WERI-Rb-1 (cell line): ENCODE measurements at regions not wholly inside any gene's neighbourhood (a gene's known extent, or its start where the extent isn't known, plus 50 kb on each side); places are given as distances from the start of the nearest gene placed in this dataset.

Experiments
- DNase-seq: peaks from one replicate; pipeline ENCODE4 v3.0.0-alpha.2; 2020
- H3K27ac ChIP-seq: fragments of 250-450 bp; sonication (Bioruptor Pico); 2 replicates; pipeline ENCODE4 v1.5.1; 2020; ENCODE audit warnings: mild to moderate bottlenecking, moderate library complexity
- H3K27me3 ChIP-seq: fragments of 250-450 bp; sonication (Bioruptor Pico); 2 replicates; pipeline ENCODE4 v1.5.1; 2021; ENCODE audit warnings: mild to moderate bottlenecking, low read depth, moderate library complexity; ENCODE audit not compliant: insufficient read depth, severe bottlenecking
- H3K36me3 ChIP-seq: fragments of 250-450 bp; sonication (Bioruptor Pico); 2 replicates; pipeline ENCODE4 v1.5.1; 2020; ENCODE audit warnings: mild to moderate bottlenecking, moderate library complexity
- H3K4me3 ChIP-seq: 2 replicates; pipeline ENCODE4 v1.5.1; 2011; ENCODE audit warnings: low read depth, mild to moderate bottlenecking, control low read depth, low read length
- H3K9me3 ChIP-seq: fragments of 250-450 bp; sonication (Bioruptor Pico); 2 replicates; pipeline ENCODE4 v1.5.1; 2021; ENCODE audit warnings: mild to moderate bottlenecking, moderate library complexity; ENCODE audit not compliant: severe bottlenecking
- CTCF ChIP-seq: IDR thresholded peaks from 2 replicates; pipeline ENCODE4 v1.5.1; 2011; ENCODE audit warnings: low read depth, mild to moderate bottlenecking, control low read depth, inconsistent platforms, low read length

GRCh38 chr7:79912213-79912633 lies 222.4 kb upstream of the GNAI1 start:
- no peak for DNase-seq
- H3K27ac ChIP-seq: no peak overlapping the region
- H3K27me3 ChIP-seq: no peaks in the 10 kb centered on the region
- TF ChIP-seq CTCF: no peak
- no peaks in the 10 kb centered on the region for H3K36me3 ChIP-seq
- no peaks in the 10 kb centered on the region for H3K9me3 ChIP-seq
- no peak overlapping the region for H3K4me3 ChIP-seq

- Histone ChIP-seq H3K27ac (no peak overlapping the region), H3K9me3 (no peaks in the 10 kb centered on the region), H3K27me3 (no peaks in the 10 kb centered on the region), H3K4me3 (no peak overlapping the region), H3K36me3 (no peaks in the 10 kb centered on the region)
- TF ChIP-seq CTCF: no peak
- no peak for DNase-seq
Observed at GRCh38 chr7:79911420-79911819, 223.2 kb upstream of the GNAI1 start.

- TF ChIP-seq CTCF: no peak
- no peaks in the 10 kb centered on the region for H3K36me3 ChIP-seq
Observed at GRCh38 chr7:79909176-79909575, 225.5 kb upstream of the GNAI1 start.

GRCh38 chr7:79897166-79897565 lies 237.5 kb upstream of the GNAI1 start:
- Histone ChIP-seq H3K9me3 (no peaks in the 10 kb centered on the region), H3K36me3 (no peaks in the 10 kb centered on the region), H3K27me3 (no peaks in the 10 kb centered on the region), H3K4me3 (no peak overlapping the region), H3K27ac (no peak overlapping the region)
- no peak for DNase-seq
- TF ChIP-seq CTCF: no peak

More at GRCh38 chr7:79909176-79909575, 225.5 kb upstream of the GNAI1 start:
- no peak overlapping the region for H3K27ac ChIP-seq
- no peaks in the 10 kb centered on the region for H3K9me3 ChIP-seq
- DNase-seq: no peak
- no peak overlapping the region for H3K4me3 ChIP-seq
- no peaks in the 10 kb centered on the region for H3K27me3 ChIP-seq

GRCh38 chr7:79893991-79894390 lies 240.6 kb upstream of the GNAI1 start:
- H3K36me3 ChIP-seq: no peaks in the 10 kb centered on the region
- no peak for DNase-seq
- H3K4me3 ChIP-seq: no peak overlapping the region
- H3K27me3 ChIP-seq: no peaks in the 10 kb centered on the region
- H3K27ac ChIP-seq: no peak overlapping the region
- no peaks in the 10 kb centered on the region for H3K9me3 ChIP-seq
- TF ChIP-seq CTCF: no peak

GRCh38 chr7:79882922-79883321 lies 251.7 kb upstream of the GNAI1 start:
- Histone ChIP-seq H3K4me3 (no peak overlapping the region), H3K36me3 (no peaks in the 10 kb centered on the region), H3K9me3 (no peaks in the 10 kb centered on the region), H3K27me3 (no peaks in the 10 kb centered on the region), H3K27ac (no peak overlapping the region)
- no peak for DNase-seq
- TF ChIP-seq CTCF: no peak
